GM23338 (cell line): ENCODE measurements at regions not wholly inside any gene's neighbourhood (a gene's known extent, or its start where the extent isn't known, plus 50 kb on each side); places are given as distances from the start of the nearest gene placed in this dataset.

Experiments
- ATAC-seq: fragments of 200-7000 bp; cut with Tn5 transposase; 3 replicates; pipeline ENCODE4 v1.9.1; 2020
- DNase-seq: peaks from one replicate; pipeline ENCODE4 v3.0.0-alpha.2; 2015; ENCODE audit warnings: low spot score
- H2AFZ ChIP-seq: fragments of 200-600 bp; sonication (generic); 2 replicates; pipeline ENCODE4 v1.8.0; 2016; ENCODE audit warnings: antibody characterized with exemption, mild to moderate bottlenecking, moderate library complexity
- H3F3A ChIP-seq: fragments of 200-600 bp; sonication (generic); replicated peaks from 2 replicates; pipeline ENCODE4 v1.8.0; 2017; ENCODE audit warnings: antibody characterized with exemption, mixed run types, low read depth
- H3K27ac ChIP-seq: fragments of 200-600 bp; sonication (generic); 2 replicates; pipeline ENCODE4 v1.6.1; 2016; ENCODE audit warnings: low read depth
- H3K27me3 ChIP-seq: fragments of 200-600 bp; sonication (generic); 2 replicates; pipeline ENCODE4 v1.8.0; 2016; ENCODE audit warnings: mild to moderate bottlenecking, mixed run types, moderate library complexity; ENCODE audit not compliant: insufficient read depth
- H3K36me3 ChIP-seq: fragments of 200-600 bp; sonication (generic); 2 replicates; pipeline ENCODE4 v1.8.0; 2016; ENCODE audit warnings: mild to moderate bottlenecking; ENCODE audit not compliant: insufficient read depth
- H3K4me1 ChIP-seq: fragments of 200-600 bp; sonication (generic); 2 replicates; pipeline ENCODE4 v1.8.0; 2016; ENCODE audit warnings: mild to moderate bottlenecking, moderate library complexity; ENCODE audit not compliant: insufficient read depth
- H3K4me2 ChIP-seq: fragments of 200-600 bp; sonication (generic); 2 replicates; pipeline ENCODE4 v1.7.1; 2017; ENCODE audit warnings: mixed run types
- H3K4me3 ChIP-seq: fragments of 200-600 bp; sonication (generic); 2 replicates; pipeline ENCODE4 v1.6.1; 2016; ENCODE audit warnings: mixed run types
- H3K79me2 ChIP-seq: fragments of 200-600 bp; sonication (generic); replicated peaks from 2 replicates; pipeline ENCODE4 v1.8.0; 2017; ENCODE audit warnings: mild to moderate bottlenecking; ENCODE audit not compliant: insufficient read depth
- H3K9me2 ChIP-seq: fragments of 200-600 bp; sonication (generic); 2 replicates; pipeline ENCODE4 v1.8.0; 2017; ENCODE audit not compliant: insufficient read depth
- H4K20me1 ChIP-seq: fragments of 200-600 bp; sonication (generic); replicated peaks from 2 replicates; pipeline ENCODE4 v1.8.0; 2017; ENCODE audit warnings: mild to moderate bottlenecking; ENCODE audit not compliant: insufficient read depth
- H3K27ac Mint-ChIP-seq: 2 replicates; pipeline ENCODE4 v1.8.0; 2020; ENCODE audit warnings: inconsistent platforms, mild to moderate bottlenecking, moderate library complexity, mixed read lengths
- H3K27me3 Mint-ChIP-seq: 3 replicates; pipeline ENCODE4 v1.8.0; 2022; ENCODE audit warnings: low read depth, mild to moderate bottlenecking, moderate library complexity, mixed read lengths, inconsistent platforms; ENCODE audit not compliant: insufficient read depth, poor library complexity
- H3K36me3 Mint-ChIP-seq: 3 replicates; pipeline ENCODE4 v1.8.0; 2021; ENCODE audit warnings: low read depth, mild to moderate bottlenecking, inconsistent platforms, moderate library complexity, mixed read lengths
- H3K4me1 Mint-ChIP-seq: 3 replicates; pipeline ENCODE4 v1.8.0; 2020; ENCODE audit warnings: mild to moderate bottlenecking, inconsistent platforms, mixed read lengths
- H3K4me3 Mint-ChIP-seq: 3 replicates; pipeline ENCODE4 v1.8.0; 2021; ENCODE audit warnings: moderate library complexity, mild to moderate bottlenecking, inconsistent platforms, mixed read lengths
- H3K9me3 Mint-ChIP-seq: 3 replicates; pipeline ENCODE4 v1.8.0; 2020; ENCODE audit warnings: moderate library complexity, mild to moderate bottlenecking, inconsistent platforms, mixed read lengths
- CREB1 ChIP-seq: fragments of 250-450 bp; sonication (Bioruptor Pico); IDR thresholded peaks from 2 replicates; pipeline ENCODE4 v1.5.0; 2020; ENCODE audit warnings: low read depth, mild to moderate bottlenecking, moderate library complexity
- CTCF ChIP-seq, 2 experiments: fragments of 200-600 bp in 1 of 2; sonication (generic) in 1 of 2; conservative IDR thresholded peaks; 2 replicates each; pipeline versions ENCODE4 v1.5.1 to v1.6.1; 2016 to 2017; ENCODE audit warnings: antibody characterized with exemption in 2 of 2, low read depth in 2 of 2, mild to moderate bottlenecking in 2 of 2, moderate library complexity in 1 of 2
- EZH2 ChIP-seq: fragments of 200-600 bp; sonication (generic); IDR thresholded peaks from one replicate; pipeline ENCODE4 v1.8.0; 2017; ENCODE audit warnings: antibody characterized with exemption, mild to moderate bottlenecking, low read depth; ENCODE audit not compliant: unreplicated experiment
- EZH2phosphoT487 ChIP-seq: fragments of 200-600 bp; sonication (generic); IDR thresholded peaks from one replicate; pipeline ENCODE4 v1.8.1; 2018; ENCODE audit warnings: antibody characterized with exemption; ENCODE audit not compliant: unreplicated experiment
- JUNB ChIP-seq: IDR thresholded peaks from one replicate; pipeline ENCODE4 v1.6.1; 2016; ENCODE audit warnings: antibody characterized with exemption; ENCODE audit not compliant: unreplicated experiment
- NANOG ChIP-seq: IDR thresholded peaks from 2 replicates; pipeline ENCODE4 v1.6.1; 2016; ENCODE audit warnings: antibody characterized with exemption, borderline replicate concordance
- REST ChIP-seq: IDR thresholded peaks from one replicate; pipeline ENCODE4 v1.6.1; 2018; ENCODE audit warnings: antibody characterized with exemption; ENCODE audit not compliant: unreplicated experiment
- STAT1 ChIP-seq: IDR thresholded peaks from one replicate; pipeline ENCODE4 v1.6.1; 2016; ENCODE audit warnings: antibody characterized with exemption; ENCODE audit not compliant: unreplicated experiment
- ZNF114 ChIP-seq: fragments of 250-450 bp; sonication (Bioruptor Pico); IDR thresholded peaks from 2 replicates; pipeline ENCODE4 v1.5.0; 2020; ENCODE audit warnings: mild to moderate bottlenecking, moderate library complexity
- TF ChIP-seq, protein P1 (sequence below): fragments of 250-450 bp; sonication (Bioruptor Pico); IDR thresholded peaks from 2 replicates; pipeline ENCODE4 v1.5.0; 2020; ENCODE audit warnings: mild to moderate bottlenecking, moderate library complexity

DNA sequence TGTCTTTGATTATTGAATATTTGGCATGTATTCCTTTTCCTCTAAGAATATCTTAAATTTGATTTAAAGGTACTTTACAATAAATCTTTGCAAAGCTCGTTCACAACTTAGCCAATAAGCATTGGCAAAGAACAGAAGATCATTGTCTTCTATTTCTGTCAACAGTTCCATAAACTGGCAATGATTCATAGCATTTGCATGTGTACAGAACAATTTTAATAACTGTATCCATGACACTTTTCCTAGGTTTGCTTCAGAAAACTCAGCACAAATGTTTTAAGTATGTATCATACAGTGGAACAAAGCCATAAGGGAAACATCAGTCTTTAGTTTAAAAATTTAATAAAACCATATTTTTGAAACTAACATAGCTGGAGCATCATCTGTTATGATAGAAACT, 462.7 kb upstream of the RPS6KA3 start (continued):
- TF ChIP-seq EZH2 (no peak), STAT1 (no peak), JUNB (no peak), EZH2phosphoT487 (no peak), NANOG (no peak)
- TF ChIP-seq, protein P1, sequence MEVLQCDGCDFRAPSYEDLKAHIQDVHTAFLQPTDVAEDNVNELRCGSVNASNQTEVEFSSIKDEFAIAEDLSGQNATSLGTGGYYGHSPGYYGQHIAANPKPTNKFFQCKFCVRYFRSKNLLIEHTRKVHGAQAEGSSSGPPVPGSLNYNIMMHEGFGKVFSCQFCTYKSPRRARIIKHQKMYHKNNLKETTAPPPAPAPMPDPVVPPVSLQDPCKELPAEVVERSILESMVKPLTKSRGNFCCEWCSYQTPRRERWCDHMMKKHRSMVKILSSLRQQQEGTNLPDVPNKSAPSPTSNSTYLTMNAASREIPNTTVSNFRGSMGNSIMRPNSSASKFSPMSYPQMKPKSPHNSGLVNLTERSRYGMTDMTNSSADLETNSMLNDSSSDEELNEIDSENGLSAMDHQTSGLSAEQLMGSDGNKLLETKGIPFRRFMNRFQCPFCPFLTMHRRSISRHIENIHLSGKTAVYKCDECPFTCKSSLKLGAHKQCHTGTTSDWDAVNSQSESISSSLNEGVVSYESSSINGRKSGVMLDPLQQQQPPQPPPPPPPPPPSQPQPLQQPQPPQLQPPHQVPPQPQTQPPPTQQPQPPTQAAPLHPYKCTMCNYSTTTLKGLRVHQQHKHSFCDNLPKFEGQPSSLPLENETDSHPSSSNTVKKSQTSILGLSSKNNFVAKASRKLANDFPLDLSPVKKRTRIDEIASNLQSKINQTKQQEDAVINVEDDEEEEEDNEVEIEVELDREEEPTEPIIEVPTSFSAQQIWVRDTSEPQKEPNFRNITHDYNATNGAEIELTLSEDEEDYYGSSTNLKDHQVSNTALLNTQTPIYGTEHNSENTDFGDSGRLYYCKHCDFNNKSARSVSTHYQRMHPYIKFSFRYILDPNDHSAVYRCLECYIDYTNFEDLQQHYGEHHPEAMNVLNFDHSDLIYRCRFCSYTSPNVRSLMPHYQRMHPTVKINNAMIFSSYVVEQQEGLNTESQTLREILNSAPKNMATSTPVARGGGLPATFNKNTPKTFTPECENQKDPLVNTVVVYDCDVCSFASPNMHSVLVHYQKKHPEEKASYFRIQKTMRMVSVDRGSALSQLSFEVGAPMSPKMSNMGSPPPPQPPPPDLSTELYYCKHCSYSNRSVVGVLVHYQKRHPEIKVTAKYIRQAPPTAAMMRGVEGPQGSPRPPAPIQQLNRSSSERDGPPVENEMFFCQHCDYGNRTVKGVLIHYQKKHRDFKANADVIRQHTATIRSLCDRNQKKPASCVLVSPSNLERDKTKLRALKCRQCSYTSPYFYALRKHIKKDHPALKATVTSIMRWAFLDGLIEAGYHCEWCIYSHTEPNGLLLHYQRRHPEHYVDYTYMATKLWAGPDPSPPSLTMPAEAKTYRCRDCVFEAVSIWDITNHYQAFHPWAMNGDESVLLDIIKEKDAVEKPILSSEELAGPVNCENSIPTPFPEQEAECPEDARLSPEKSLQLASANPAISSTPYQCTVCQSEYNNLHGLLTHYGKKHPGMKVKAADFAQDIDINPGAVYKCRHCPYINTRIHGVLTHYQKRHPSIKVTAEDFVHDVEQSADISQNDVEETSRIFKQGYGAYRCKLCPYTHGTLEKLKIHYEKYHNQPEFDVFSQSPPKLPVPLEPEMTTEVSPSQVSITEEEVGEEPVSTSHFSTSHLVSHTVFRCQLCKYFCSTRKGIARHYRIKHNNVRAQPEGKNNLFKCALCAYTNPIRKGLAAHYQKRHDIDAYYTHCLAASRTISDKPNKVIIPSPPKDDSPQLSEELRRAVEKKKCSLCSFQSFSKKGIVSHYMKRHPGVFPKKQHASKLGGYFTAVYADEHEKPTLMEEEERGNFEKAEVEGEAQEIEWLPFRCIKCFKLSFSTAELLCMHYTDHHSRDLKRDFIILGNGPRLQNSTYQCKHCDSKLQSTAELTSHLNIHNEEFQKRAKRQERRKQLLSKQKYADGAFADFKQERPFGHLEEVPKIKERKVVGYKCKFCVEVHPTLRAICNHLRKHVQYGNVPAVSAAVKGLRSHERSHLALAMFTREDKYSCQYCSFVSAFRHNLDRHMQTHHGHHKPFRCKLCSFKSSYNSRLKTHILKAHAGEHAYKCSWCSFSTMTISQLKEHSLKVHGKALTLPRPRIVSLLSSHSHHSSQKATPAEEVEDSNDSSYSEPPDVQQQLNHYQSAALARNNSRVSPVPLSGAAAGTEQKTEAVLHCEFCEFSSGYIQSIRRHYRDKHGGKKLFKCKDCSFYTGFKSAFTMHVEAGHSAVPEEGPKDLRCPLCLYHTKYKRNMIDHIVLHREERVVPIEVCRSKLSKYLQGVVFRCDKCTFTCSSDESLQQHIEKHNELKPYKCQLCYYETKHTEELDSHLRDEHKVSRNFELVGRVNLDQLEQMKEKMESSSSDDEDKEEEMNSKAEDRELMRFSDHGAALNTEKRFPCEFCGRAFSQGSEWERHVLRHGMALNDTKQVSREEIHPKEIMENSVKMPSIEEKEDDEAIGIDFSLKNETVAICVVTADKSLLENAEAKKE, result no peak

- Histone ChIP-seq H3K27ac (no peak overlapping the region), H3K27me3 (no peaks in the 10 kb centered on the region), H3K79me2 (no peaks in the 10 kb centered on the region), H2AFZ (no peak overlapping the region), H4K20me1 (no peaks in the 10 kb centered on the region), H3K36me3 (no peaks in the 10 kb centered on the region), H3F3A (no peaks in the 10 kb centered on the region), H3K4me2 (no peak overlapping the region), H3K4me1 (no peaks in the 10 kb centered on the region), H3K4me3 (no peak overlapping the region), H3K9me2 (no peaks in the 10 kb centered on the region)
- DNase-seq (no peak), ATAC-seq (no peak)
- H3K27me3 Mint-ChIP-seq, result no peaks in the 10 kb centered on the region
- H3K36me3 Mint-ChIP-seq, result no peaks in the 10 kb centered on the region
- H3K27ac Mint-ChIP-seq, result no peak overlapping the region
- H3K4me3 Mint-ChIP-seq, result no peak overlapping the region
- H3K4me1 Mint-ChIP-seq, result no peaks in the 10 kb centered on the region
- no peaks in the 10 kb centered on the region for H3K9me3 Mint-ChIP-seq
- no peak for TF ChIP-seq REST
- no peak for TF ChIP-seq CTCF (conservative IDR thresholded peaks at IDR 0.05; ENCODE audit: low read depth in 2 of 2)
- no peak for TF ChIP-seq ZNF114
- no peak for TF ChIP-seq CREB1 (CRISPR knock-in tag)
- no peak for TF ChIP-seq STAT1
These were observed 460.7 kb upstream of the RPS6KA3 start for GRCh38 chrX:20727447-20727846.
